K562 (cell line): ENCODE measurements at regions not wholly inside any gene's neighbourhood (a gene's known extent, or its start where the extent isn't known, plus 50 kb on each side); places are given as distances from the start of the nearest gene placed in this dataset.

ENCODE experiments used
- CEBPZ ChIP-seq: fragments of 150-350 bp; IDR thresholded peaks from 2 replicates; pipeline ENCODE4 v1.6.1; 2014; ENCODE audit warnings: low read depth, mild to moderate bottlenecking, low read length, borderline replicate concordance
- MAFF ChIP-seq: IDR thresholded peaks from 2 replicates; pipeline ENCODE4 v1.6.1; 2012; ENCODE audit warnings: low read length, improper control_type of control experiment
- NFIX ChIP-seq: fragments of 250-450 bp; sonication (Bioruptor Pico); IDR thresholded peaks from 2 replicates; pipeline ENCODE4 v1.4.0; 2020; ENCODE audit warnings: low read depth, mild to moderate bottlenecking, moderate library complexity
- NFYB ChIP-seq: IDR thresholded peaks from 2 replicates; pipeline ENCODE4 v1.6.1; 2011; ENCODE audit warnings: mild to moderate bottlenecking, moderate library complexity; ENCODE audit not compliant: insufficient read length; ENCODE audit errors: extremely low read depth
- SMC3 ChIP-seq: conservative IDR thresholded peaks from 2 replicates; pipeline ENCODE4 v1.6.1; 2011; ENCODE audit warnings: low read depth, low read length, improper control_type of control experiment; ENCODE audit not compliant: insufficient read depth
- SP2 ChIP-seq: IDR thresholded peaks from 2 replicates; pipeline ENCODE4 v1.6.1; 2011; ENCODE audit warnings: mild to moderate bottlenecking, low read depth, low read length, moderate library complexity; ENCODE audit not compliant: poor library complexity, severe bottlenecking; ENCODE audit errors: extremely low read depth
- ZNF561 ChIP-seq: fragments of 450-650 bp; formaldehyde crosslinking; conservative IDR thresholded peaks from 2 replicates; pipeline ENCODE4 v1.4.0; 2020; ENCODE audit warnings: mild to moderate bottlenecking, moderate library complexity
- ZNF639 ChIP-seq, 2 experiments: fragments of 200-800 bp in 1 of 2; sonication (Bioruptor generic) in 1 of 2; sonication (generic) in 1 of 2; formaldehyde crosslinking in 1 of 2; IDR thresholded peaks in 1 of 2; conservative IDR thresholded peaks in 1 of 2; 2 replicates each; pipeline versions ENCODE4 v1.5.0 to v1.6.1; 2016 to 2020; ENCODE audit warnings: missing compliant biosample characterization in 1 of 2, missing genetic modification characterization in 1 of 2, missing genetic modification reagents in 1 of 2
- ZNF655 ChIP-seq: fragments of 250-450 bp; sonication (Bioruptor Pico); IDR thresholded peaks from 2 replicates; pipeline ENCODE4 v1.5.0; 2021
- TF ChIP-seq, protein P1 (sequence below): fragments of 450-650 bp; IDR thresholded peaks from 2 replicates; pipeline ENCODE4 v1.6.1; 2016; ENCODE audit warnings: mild to moderate bottlenecking, moderate library complexity

GRCh38 chr10:23793577-23793976 is 354.7 kb downstream of the OTUD1 start (continued):
- TF ChIP-seq SP2, result no peak
- TF ChIP-seq NFYB, result no peak
- TF ChIP-seq CEBPZ, result no peak
- TF ChIP-seq NFIX (CRISPR knock-in tag), result no peak
- no peak for TF ChIP-seq ZNF639 (CRISPR knock-in tag; conservative IDR thresholded peaks at IDR 0.05 in 1 of 2, IDR thresholded peaks at IDR 0.05 in 1 of 2)
- no peak for TF ChIP-seq MAFF
- no peak for TF ChIP-seq SMC3
- TF ChIP-seq ZNF561 (CRISPR knock-in tag), result no peak
- TF ChIP-seq, protein P1, sequence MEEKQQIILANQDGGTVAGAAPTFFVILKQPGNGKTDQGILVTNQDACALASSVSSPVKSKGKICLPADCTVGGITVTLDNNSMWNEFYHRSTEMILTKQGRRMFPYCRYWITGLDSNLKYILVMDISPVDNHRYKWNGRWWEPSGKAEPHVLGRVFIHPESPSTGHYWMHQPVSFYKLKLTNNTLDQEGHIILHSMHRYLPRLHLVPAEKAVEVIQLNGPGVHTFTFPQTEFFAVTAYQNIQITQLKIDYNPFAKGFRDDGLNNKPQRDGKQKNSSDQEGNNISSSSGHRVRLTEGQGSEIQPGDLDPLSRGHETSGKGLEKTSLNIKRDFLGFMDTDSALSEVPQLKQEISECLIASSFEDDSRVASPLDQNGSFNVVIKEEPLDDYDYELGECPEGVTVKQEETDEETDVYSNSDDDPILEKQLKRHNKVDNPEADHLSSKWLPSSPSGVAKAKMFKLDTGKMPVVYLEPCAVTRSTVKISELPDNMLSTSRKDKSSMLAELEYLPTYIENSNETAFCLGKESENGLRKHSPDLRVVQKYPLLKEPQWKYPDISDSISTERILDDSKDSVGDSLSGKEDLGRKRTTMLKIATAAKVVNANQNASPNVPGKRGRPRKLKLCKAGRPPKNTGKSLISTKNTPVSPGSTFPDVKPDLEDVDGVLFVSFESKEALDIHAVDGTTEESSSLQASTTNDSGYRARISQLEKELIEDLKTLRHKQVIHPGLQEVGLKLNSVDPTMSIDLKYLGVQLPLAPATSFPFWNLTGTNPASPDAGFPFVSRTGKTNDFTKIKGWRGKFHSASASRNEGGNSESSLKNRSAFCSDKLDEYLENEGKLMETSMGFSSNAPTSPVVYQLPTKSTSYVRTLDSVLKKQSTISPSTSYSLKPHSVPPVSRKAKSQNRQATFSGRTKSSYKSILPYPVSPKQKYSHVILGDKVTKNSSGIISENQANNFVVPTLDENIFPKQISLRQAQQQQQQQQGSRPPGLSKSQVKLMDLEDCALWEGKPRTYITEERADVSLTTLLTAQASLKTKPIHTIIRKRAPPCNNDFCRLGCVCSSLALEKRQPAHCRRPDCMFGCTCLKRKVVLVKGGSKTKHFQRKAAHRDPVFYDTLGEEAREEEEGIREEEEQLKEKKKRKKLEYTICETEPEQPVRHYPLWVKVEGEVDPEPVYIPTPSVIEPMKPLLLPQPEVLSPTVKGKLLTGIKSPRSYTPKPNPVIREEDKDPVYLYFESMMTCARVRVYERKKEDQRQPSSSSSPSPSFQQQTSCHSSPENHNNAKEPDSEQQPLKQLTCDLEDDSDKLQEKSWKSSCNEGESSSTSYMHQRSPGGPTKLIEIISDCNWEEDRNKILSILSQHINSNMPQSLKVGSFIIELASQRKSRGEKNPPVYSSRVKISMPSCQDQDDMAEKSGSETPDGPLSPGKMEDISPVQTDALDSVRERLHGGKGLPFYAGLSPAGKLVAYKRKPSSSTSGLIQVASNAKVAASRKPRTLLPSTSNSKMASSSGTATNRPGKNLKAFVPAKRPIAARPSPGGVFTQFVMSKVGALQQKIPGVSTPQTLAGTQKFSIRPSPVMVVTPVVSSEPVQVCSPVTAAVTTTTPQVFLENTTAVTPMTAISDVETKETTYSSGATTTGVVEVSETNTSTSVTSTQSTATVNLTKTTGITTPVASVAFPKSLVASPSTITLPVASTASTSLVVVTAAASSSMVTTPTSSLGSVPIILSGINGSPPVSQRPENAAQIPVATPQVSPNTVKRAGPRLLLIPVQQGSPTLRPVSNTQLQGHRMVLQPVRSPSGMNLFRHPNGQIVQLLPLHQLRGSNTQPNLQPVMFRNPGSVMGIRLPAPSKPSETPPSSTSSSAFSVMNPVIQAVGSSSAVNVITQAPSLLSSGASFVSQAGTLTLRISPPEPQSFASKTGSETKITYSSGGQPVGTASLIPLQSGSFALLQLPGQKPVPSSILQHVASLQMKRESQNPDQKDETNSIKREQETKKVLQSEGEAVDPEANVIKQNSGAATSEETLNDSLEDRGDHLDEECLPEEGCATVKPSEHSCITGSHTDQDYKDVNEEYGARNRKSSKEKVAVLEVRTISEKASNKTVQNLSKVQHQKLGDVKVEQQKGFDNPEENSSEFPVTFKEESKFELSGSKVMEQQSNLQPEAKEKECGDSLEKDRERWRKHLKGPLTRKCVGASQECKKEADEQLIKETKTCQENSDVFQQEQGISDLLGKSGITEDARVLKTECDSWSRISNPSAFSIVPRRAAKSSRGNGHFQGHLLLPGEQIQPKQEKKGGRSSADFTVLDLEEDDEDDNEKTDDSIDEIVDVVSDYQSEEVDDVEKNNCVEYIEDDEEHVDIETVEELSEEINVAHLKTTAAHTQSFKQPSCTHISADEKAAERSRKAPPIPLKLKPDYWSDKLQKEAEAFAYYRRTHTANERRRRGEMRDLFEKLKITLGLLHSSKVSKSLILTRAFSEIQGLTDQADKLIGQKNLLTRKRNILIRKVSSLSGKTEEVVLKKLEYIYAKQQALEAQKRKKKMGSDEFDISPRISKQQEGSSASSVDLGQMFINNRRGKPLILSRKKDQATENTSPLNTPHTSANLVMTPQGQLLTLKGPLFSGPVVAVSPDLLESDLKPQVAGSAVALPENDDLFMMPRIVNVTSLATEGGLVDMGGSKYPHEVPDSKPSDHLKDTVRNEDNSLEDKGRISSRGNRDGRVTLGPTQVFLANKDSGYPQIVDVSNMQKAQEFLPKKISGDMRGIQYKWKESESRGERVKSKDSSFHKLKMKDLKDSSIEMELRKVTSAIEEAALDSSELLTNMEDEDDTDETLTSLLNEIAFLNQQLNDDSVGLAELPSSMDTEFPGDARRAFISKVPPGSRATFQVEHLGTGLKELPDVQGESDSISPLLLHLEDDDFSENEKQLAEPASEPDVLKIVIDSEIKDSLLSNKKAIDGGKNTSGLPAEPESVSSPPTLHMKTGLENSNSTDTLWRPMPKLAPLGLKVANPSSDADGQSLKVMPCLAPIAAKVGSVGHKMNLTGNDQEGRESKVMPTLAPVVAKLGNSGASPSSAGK, result no peak
- TF ChIP-seq ZNF655 (CRISPR knock-in tag), result no peak
